GM21515 (cell line): ENCODE measurements at regions not wholly inside any gene's neighbourhood (a gene's known extent, or its start where the extent isn't known, plus 50 kb on each side); places are given as distances from the start of the nearest gene placed in this dataset.

Experiments
- ATAC-seq: cut with Tn5 transposase; IDR thresholded peaks from one replicate; pipeline ENCODE4 v1.9.1; 2021; ENCODE audit not compliant: unreplicated experiment

- ATAC-seq: no peak
Observed at GRCh38 chr1:5435414-5435813, 556.8 kb downstream of the NPHP4 start.

DNA sequence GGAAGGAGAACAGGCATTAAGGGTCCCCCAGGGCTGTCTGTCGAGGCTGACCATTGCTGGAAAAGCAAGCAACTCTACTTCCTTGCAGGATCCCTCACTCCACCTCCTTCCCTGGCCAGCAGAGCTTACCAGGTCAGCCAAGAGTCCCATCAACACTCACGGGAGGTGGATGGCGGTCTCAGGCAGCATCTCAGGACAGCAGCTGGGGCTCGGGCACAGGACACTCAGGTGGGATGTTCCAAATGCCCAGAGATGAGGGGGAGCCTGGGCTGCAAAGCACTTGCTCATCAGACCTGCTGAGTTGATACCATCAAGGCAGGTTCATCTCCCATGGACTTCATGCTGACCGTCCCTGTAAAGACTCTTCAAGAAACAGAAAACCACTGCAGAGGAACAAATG lies 559.8 kb downstream of the NPHP4 start:
- no peak for ATAC-seq

GRCh38 chr1:5430911-5431697 lies 561.1 kb downstream of the NPHP4 start:
- no peak for ATAC-seq

- ATAC-seq: no peak
Observed at GRCh38 chr1:5430136-5430535, 562.1 kb downstream of the NPHP4 start.

DNA sequence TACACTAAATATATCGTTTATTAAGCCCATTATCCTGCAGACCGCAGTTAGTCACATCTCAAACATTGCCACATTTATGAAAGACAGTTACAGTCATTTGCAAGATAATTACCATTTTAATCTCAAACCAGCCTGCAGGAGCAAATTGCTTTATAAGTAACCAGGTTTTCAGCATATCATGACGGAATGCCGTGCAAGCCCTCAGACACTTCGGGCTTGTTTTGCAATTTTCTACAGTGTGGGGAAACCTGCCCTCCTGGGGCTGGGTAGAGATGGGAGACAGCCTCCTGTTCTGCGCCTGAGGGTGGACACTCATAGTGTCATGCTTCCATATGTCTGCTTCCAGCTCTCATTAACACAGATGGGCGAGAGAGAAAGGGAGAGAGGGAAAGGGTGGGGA lies 563.9 kb downstream of the NPHP4 start:
- ATAC-seq: no peak

- ATAC-seq: no peak
Observed at GRCh38 chr1:5427026-5427613, 565.1 kb downstream of the NPHP4 start.

DNA sequence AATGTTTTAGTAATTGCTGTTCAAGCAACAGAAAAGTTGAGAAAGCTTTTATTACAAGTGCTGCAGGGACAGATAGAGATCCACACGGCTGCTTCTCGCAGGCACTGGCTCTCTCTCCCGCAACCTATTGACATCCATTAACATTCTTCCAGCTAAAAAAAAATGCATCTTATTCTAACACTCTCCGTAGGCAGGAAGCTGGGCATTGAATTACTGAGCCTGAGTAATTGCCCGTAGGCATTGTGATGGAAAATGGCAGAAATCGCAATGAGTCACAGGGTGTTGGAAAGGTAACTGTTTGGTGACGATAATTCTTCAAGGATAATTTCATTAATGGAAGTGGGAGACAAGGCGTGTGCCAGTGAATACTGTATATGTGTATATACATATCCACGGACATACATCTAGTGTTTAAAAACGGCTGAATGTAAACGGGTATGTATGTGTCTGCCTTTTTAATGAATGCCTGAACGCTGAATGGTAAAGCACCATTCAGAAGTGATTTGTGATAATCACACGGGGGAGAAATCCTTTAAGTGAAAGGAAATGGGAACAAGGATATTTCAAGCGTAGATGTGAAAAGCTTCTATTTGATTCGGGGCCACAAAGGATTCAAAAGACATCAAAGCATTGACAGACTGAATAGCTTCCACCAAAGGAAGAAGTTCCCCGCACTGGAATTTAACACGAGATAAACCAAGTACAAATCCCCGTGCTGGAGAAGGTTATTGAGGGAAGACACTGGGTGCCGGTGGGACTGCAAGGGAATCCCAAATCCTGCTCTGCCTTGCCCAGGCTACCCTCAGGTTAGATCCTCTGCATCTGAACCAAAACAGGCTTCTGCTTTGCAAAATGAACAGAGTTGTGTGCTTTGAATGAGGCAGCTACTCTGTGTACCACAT lies 567.2 kb downstream of the NPHP4 start:
- no peak for ATAC-seq

DNA sequence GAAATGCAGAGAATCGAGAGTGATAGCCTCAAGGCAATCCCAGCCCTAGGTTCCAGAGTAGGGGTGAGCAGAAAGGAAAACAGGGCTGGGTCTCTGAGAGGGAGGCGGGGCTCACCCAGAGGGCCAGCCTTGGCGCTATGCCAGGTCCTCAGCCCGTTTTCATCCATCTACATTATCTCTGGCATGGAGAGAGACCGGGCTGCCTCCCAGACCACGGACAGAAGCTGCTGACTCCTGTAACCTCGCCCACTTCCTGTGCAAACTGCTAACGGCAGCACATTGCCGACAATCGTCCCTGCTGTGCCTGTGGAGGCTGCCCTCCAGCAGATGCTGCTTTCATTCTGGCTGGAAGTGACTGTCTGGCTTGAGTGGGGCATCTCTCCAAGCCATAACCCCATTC lies 569.1 kb downstream of the NPHP4 start:
- no peak for ATAC-seq

GRCh38 chr1:5419501-5419900 lies 572.7 kb downstream of the NPHP4 start:
- no peak for ATAC-seq

GRCh38 chr1:5416518-5416917 lies 575.7 kb downstream of the NPHP4 start:
- no peak for ATAC-seq

GRCh38 chr1:5415606-5416005 lies 576.6 kb downstream of the NPHP4 start:
- ATAC-seq: no peak

DNA sequence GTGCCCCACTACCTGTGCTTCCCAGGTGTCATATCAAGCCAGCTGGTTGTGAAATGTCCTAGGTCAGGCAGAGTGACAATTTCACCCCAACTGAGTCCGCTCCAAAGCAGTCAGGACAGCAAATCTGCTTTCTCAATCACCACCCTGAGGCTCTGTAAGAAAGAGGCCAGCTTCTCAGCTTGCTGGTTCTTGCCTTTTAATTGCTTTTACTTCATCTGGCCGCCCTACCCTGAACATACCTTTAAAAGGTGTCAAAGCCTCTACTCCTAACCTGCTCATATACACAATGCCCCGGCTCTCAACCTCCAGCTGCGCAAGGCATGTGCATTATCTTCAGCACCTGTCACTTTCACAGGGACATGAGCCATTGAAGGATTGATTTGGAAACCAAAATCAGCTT lies 581.6 kb downstream of the NPHP4 start:
- no peak for ATAC-seq

GRCh38 chr1:5408401-5408800 lies 583.8 kb downstream of the NPHP4 start:
- ATAC-seq: no peak

DNA sequence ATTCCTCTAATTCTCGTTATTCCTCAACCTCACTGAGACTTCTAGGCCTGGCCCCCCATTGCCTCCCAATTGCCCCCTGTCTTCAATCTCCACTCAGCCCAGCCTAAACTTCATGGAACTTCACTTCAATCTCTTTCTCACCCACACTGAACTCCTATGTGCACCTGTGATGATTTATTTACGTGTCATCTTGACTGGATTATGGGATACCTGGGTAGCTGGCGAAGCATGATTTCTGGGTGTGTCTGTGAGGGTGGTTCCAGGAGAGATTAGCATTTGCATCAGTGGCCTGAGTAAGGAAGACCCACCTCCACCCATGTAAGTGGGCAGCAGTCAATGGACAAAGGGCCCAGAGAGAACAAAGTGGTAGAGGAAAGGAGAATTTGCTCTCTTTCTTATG lies 587.0 kb downstream of the NPHP4 start:
- ATAC-seq: no peak

- ATAC-seq: no peak
Observed at GRCh38 chr1:5404412-5405203, 587.6 kb downstream of the NPHP4 start.

GRCh38 chr1:5403935-5404334 lies 588.3 kb downstream of the NPHP4 start:
- ATAC-seq: no peak

- ATAC-seq: no peak
Observed at GRCh38 chr1:5402618-5403017, 589.6 kb downstream of the NPHP4 start.

- ATAC-seq: no peak
Observed at GRCh38 chr1:5399771-5400170, 592.5 kb downstream of the NPHP4 start.

DNA sequence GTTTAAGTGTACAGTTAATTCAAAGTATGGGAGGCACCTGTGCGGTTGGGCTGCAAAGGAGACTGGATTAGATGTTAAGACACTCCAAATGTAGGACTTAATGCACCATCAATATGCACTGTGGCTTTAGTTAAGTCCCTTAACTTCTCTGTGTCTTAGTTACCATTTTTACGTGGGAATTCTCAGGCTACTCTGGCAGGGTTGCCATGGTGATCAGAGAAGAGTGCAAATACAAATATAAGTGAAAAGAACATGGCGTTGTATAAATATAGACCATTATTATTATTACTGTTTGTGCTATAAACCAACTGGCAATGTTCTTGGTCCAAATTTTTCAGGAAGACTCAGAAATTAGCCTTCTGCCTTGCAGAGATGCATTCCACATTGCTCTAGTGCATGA lies 595.6 kb downstream of the NPHP4 start:
- no peak for ATAC-seq

DNA sequence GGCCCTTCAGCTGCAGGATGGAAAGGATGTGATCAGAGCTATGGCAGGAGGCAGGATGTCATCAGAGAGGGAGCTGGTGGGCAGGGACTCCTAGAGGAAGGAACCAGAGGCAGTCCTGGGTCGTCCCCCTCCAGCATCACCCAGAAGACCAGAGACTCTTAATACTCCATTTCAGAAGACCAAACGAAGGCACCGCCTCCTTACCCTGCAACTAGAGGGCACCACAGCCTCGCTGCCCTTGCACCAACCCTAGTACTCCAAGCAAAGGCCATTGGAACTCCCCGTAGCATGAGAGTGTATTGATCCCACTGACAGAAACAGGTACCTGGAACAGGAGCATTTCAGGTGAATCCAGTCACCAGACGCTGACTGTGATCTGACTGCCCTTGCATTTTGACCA lies 598.1 kb downstream of the NPHP4 start:
- no peak for ATAC-seq

GRCh38 chr1:5393603-5394002 lies 598.6 kb downstream of the NPHP4 start:
- ATAC-seq: no peak
